Common myeloid progenitor, CD34-positive (primary cell): ENCODE measurements at regions not wholly inside any gene's neighbourhood (a gene's known extent, or its start where the extent isn't known, plus 50 kb on each side); places are given as distances from the start of the nearest gene placed in this dataset.

Experiments used
- CTCF ChIA-PET: fragments of 350-600 bp; sonication (Branson Sonifier 250); formaldehyde crosslinking; loops from one replicate; lab custom pipeline; 2021; ENCODE audit warnings: antibody characterized with exemption; lab: Charles Lee
- POLR2A ChIA-PET: fragments of 350-600 bp; sonication (Branson Sonifier 250); formaldehyde crosslinking; loops from one replicate; lab custom pipeline; 2021; ENCODE audit warnings: antibody characterized with exemption; lab: Charles Lee
- DNase-seq, 3 donors: peaks; one replicate each; pipeline versions ENCODE4 v3.0.0 to v3.0.0-alpha.2; 2013
- H3K27ac ChIP-seq, 2 experiments: 1 replicate in 1 of 2; 2 replicates in 1 of 2; pipeline ENCODE4 v1.7.0; 2013; ENCODE audit warnings: inconsistent platforms in 2 of 2, low read length in 2 of 2, mild to moderate bottlenecking in 2 of 2, low read depth in 1 of 2, moderate library complexity in 1 of 2; ENCODE audit not compliant: severe bottlenecking in 2 of 2, insufficient read depth in 1 of 2, poor library complexity in 1 of 2
- H3K27me3 ChIP-seq, 5 experiments: replicated peaks in 2 of 5; 1 replicate in 3 of 5; 2 replicates in 2 of 5; pipeline versions ENCODE4 v1.6.1 to v1.7.0; 2013; ENCODE audit warnings: low read length in 4 of 5, mild to moderate bottlenecking in 2 of 5, moderate library complexity in 2 of 5, inconsistent platforms in 1 of 5; ENCODE audit not compliant: insufficient read depth in 5 of 5, control insufficient read depth in 4 of 5
- H3K36me3 ChIP-seq, 4 experiments: 1 replicate in 2 of 4; 2 replicates in 2 of 4; pipeline versions ENCODE4 v1.6.1 to v1.7.0; 2013; ENCODE audit warnings: low read length in 3 of 4, control low read depth in 1 of 4, mild to moderate bottlenecking in 1 of 4; ENCODE audit not compliant: control insufficient read depth in 4 of 4, insufficient read depth in 4 of 4
- H3K4me1 ChIP-seq, 4 experiments: 1 replicate in 3 of 4; 2 replicates in 1 of 4; pipeline versions ENCODE4 v1.6.1 to v1.7.1; 2013; ENCODE audit warnings: low read length in 3 of 4, mild to moderate bottlenecking in 3 of 4, control low read depth in 1 of 4, inconsistent platforms in 1 of 4, moderate library complexity in 1 of 4; ENCODE audit not compliant: control insufficient read depth in 4 of 4, insufficient read depth in 4 of 4; ENCODE audit errors: control extremely low read depth in 1 of 4
- H3K4me3 ChIP-seq, 7 experiments: 1 replicate in 4 of 7; 2 replicates in 3 of 7; pipeline versions ENCODE4 v1.5.1 to v1.7.0; 2013; ENCODE audit warnings: mild to moderate bottlenecking in 7 of 7, low read length in 6 of 7, moderate library complexity in 6 of 7, inconsistent platforms in 2 of 7, low read depth in 2 of 7, control low read depth in 1 of 7; ENCODE audit not compliant: insufficient read depth in 4 of 7, control insufficient read depth in 1 of 7; ENCODE audit errors: extremely low read depth in 1 of 7
- H3K9me3 ChIP-seq, 5 experiments: 1 replicate in 4 of 5; 2 replicates in 1 of 5; pipeline versions ENCODE4 v1.6.1 to v1.7.1; 2013; ENCODE audit warnings: low read length in 4 of 5, mild to moderate bottlenecking in 2 of 5, inconsistent platforms in 1 of 5, low read depth in 1 of 5, moderate library complexity in 1 of 5; ENCODE audit not compliant: control insufficient read depth in 4 of 5, insufficient read depth in 2 of 5; ENCODE audit errors: control extremely low read depth in 1 of 5
- WGBS: methylation state at CpG from one replicate; pipeline ENCODE4 v1.1.5; 2013; ENCODE audit not compliant: insufficient coverage; 5-methylcytosine and 5-hydroxymethylcytosine counted together

DNA sequence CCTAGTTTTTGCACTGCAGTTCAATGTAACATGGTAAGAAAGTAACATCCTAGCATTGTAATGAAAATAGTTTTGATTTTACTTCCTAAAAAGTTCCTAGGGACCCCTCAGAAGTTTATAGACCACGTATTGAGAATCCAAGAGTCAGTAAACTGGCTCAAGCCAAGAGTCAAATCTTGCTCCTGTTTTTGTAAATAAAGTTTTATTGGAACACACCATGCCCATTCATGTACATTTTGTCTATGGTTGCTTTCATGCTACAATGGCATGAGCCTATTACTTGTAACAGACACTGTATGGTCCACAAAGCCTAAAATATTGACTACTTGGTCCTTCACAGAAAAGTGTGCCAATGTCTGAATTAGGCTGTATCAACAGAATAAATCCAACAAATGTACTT is 301.0 kb downstream of the LMO4 start:
- DNase-seq: no peak
- no peaks in the 10 kb centered on the region for H3K9me3 ChIP-seq
- no peak overlapping the region for H3K27ac ChIP-seq
- ChIA-PET CTCF (no interaction called here), POLR2A (no interaction called here)
- no peak overlapping the region for H3K4me3 ChIP-seq
- H3K27me3 ChIP-seq: no peaks in the 10 kb centered on the region
- WGBS: no CpG with 5 or more reads among the region's 1 CpG
- no peaks in the 10 kb centered on the region for H3K4me1 ChIP-seq
- H3K36me3 ChIP-seq: no peaks in the 10 kb centered on the region

DNA sequence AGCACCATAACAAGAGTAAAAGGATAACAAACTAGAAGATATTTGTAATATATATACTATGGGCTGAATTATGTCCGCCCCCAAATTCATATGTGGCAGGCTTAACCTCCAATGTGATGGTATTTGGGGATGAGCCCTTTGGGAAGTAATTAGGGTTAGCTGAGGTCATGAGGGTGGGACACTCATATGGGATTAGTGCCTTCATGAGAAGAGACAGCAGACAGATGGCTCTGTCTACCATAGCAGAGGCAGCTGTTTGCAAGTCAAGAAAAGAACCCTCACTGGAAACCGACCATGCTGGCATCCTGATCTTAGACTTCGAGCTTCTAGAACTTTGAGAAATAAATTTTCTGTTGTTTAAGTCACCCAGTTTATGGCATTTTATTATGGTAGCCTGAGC is 303.6 kb downstream of the LMO4 start:
- CTCF ChIA-PET: no interaction called here
- WGBS: 100% methylated on average over 1 of the region's 3 CpGs

DNA sequence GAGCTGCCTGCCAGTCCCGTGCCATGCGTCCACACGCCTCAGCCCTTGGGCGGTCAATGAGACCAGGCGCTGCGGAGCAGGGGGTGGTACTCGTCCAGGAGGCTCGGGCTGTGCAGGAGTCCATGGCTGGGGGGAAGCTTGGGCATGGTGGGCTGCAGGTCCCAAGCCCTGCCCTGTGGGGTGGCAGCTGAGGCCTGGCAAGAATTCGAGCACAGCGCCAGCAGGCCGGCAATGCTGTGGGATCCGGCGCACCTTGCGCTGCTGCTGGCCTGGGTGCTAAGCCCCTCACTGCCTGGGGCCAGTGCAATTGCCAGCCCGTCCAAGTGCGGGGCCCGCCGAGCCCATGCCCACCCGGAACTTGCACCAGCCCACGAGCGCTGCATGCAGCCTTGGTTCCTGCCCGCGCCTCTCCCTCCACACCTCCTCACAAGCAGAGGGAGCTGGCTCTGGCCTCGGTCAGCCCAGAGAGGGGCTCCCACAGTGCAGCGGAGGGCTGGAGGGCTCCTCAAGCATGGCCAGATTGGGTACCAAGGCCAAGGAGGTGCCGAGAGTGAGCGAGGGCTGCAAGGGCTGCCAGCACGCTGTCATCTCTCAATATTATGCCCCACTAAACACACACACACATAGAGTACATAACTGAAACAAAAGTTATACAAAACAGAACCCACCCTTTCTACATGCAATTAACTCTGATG is 307.7 kb downstream of the LMO4 start:
- 99% methylated on average over 13 of the region's 28 CpGs for WGBS
- H3K27me3 ChIP-seq: no peaks in the 10 kb centered on the region
- H3K27ac ChIP-seq: no peak overlapping the region
- no peaks in the 10 kb centered on the region for H3K9me3 ChIP-seq
- DNase-seq: no peak
- ChIA-PET POLR2A (no interaction called here), CTCF (no interaction called here)
- no peaks in the 10 kb centered on the region for H3K36me3 ChIP-seq
- peaks cover 0 to 16% (median 3%) of the 10 kb centered on the region in 4 experiments for H3K4me1 ChIP-seq
- H3K4me3 ChIP-seq: no peak overlapping the region

More for the DNA sequence above, 303.6 kb downstream of the LMO4 start:
- H3K27ac ChIP-seq: no peak overlapping the region
- DNase-seq: no peak
- no peaks in the 10 kb centered on the region for H3K9me3 ChIP-seq
- H3K36me3 ChIP-seq: no peaks in the 10 kb centered on the region
- POLR2A ChIA-PET: no interaction called here
- H3K4me3 ChIP-seq: no peak overlapping the region
- no peaks in the 10 kb centered on the region for H3K4me1 ChIP-seq
- no peaks in the 10 kb centered on the region for H3K27me3 ChIP-seq

DNA sequence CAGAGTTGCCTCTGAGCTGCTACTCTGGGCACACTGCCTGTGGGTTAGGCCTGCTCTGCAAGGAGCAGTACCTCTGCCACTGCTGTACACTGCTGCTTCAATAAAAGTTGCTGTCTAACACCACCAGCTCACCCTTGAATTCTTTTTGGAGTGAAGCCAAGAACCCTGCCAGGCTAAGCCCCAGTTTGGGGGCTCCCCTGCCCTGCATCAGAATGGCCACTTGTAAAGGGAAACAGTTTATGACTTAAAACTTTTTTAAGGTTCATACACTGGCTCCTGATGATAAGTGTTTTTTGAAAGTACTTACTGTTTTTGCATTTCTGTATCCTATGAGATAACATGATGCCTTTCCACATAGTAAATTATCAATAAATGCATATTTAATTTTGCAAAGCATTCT is 310.0 kb downstream of the LMO4 start:
- H3K36me3 ChIP-seq: no peaks in the 10 kb centered on the region
- H3K27me3 ChIP-seq: no peaks in the 10 kb centered on the region
- H3K27ac ChIP-seq: no peak overlapping the region
- no peaks in the 10 kb centered on the region for H3K9me3 ChIP-seq
- peak; percentile 14 to 73 (median 56) for DNase-seq
- POLR2A ChIA-PET: no interaction called here
- H3K4me1 ChIP-seq: peaks cover 6 to 30% (median 15%) of the 10 kb centered on the region in 4 experiments
- CTCF ChIA-PET: no interaction called here
- no peak overlapping the region for H3K4me3 ChIP-seq

DNA sequence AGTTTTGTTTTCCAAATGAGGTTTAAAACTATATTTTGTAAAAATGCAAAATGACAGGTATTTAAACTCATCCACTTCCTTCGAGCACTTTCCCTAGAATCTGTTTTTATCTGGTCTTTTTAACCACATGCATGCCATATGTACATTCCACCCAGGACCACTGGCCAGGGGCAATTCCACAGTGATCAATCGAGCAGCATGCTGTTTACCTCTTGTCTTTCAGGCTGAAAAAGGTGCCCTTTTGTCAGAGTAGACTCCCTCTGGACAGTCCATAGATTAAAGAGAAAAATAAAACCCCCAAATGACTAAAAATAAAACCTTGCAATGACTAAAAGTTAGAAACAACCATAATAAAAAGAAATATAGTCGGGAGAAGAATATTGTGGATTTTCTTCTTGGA is 313.3 kb downstream of the LMO4 start:
- no peaks in the 10 kb centered on the region for H3K27me3 ChIP-seq
- H3K4me3 ChIP-seq: no peak overlapping the region
- ChIA-PET CTCF (no interaction called here), POLR2A (no interaction called here)
- no peaks in the 10 kb centered on the region for H3K9me3 ChIP-seq
- H3K4me1 ChIP-seq: peaks cover 6 to 30% (median 18%) of the 10 kb centered on the region in 4 experiments
- 81% methylated on average over 2 of the region's 3 CpGs for WGBS
- no peak overlapping the region for H3K27ac ChIP-seq
- no peak for DNase-seq
- no peaks in the 10 kb centered on the region for H3K36me3 ChIP-seq

DNA sequence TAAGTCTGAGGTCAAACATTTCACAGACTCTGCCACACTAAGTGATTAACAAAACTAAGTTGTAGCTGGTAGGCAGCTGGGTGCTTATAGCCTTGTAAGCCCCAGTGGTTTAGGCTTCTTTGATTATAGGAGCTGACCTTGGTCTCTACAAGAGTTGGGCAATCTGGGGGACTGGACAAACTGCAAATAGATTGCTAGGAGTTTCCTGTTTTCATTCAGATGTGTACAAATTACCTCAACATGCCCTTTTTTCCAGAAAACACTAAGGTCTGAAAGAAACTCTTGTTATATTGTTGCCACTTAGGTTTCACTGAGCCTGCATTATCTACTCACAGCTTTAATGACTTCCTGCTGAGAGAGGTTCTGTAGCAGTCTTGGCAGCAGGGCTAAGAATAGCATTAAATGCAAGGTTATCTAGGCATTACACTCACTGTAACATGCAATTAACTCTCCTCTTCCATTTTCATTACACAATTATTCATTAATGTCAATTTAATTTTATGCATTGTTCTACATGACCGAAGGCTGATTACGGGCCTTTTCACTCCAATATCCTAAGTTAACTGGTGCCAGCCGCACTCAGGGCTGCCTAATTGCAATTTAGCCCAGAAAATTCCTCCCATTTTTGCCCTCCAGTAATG is 314.0 kb downstream of the LMO4 start:
- CTCF ChIA-PET: no interaction called here
- Histone ChIP-seq H3K4me1 (peaks cover 6 to 30% (median 18%) of the 10 kb centered on the region in 4 experiments), H3K9me3 (no peaks in the 10 kb centered on the region), H3K4me3 (peak overlapping the region in 1 of 7 experiments; percentile 23), H3K27me3 (no peaks in the 10 kb centered on the region), H3K36me3 (no peaks in the 10 kb centered on the region), H3K27ac (no peak overlapping the region)
- DNase-seq: peak; percentile 25 to 84 (median 72)
- 49% methylated on average over 3 of the region's 3 CpGs for WGBS
- POLR2A ChIA-PET: no interaction called here

DNA sequence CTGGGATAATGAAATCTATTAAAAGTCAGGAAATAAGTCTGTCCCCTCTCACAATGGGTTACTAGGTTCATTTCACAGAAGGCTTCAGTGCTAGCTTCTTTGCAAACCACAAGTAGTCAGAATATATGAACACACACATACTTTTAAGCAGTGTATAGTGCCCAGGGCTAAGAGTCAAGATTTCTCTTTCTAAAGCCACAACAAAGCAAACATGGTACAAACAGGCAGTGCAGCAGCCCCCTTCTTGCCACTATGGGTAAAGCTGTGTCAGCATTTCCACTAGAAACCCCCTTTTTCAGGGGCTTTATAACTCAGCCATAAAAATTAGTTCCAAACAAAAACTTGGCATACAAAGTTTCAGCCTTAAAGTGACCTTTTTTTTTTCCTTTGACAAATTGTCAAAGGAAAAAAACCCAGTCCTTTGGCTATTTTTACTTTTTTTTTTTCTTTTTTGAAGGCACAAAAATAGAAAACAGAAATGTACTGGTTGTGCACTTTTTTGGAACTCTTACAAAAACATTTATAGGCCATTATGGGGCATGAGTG is 315.4 kb downstream of the LMO4 start:
- no peaks in the 10 kb centered on the region for H3K36me3 ChIP-seq
- peak in 2 of 3 donors; percentile 9 to 10 for DNase-seq
- no peak overlapping the region for H3K27ac ChIP-seq
- peaks cover 6 to 21% (median 13%) of the 10 kb centered on the region in 4 experiments for H3K4me1 ChIP-seq
- no peaks in the 10 kb centered on the region for H3K9me3 ChIP-seq
- ChIA-PET CTCF (interaction anchor here (1.3 kb wide), 1 partner anchor 309 kb away, joined by 4 read pairs; no protein-coding TSS in a partner anchor), POLR2A (no interaction called here)
- no peak overlapping the region for H3K4me3 ChIP-seq
- no peaks in the 10 kb centered on the region for H3K27me3 ChIP-seq
